ENCODE measurements at regions not wholly inside any gene's neighbourhood (a gene's known extent, or its start where the extent isn't known, plus 50 kb on each side); places are given as distances from the start of the nearest gene placed in this dataset.

GRCh38 chr3:128561504-128561903, 68.5 kb upstream of the GATA2 start:
- no peak for DNase-seq (ENCODE audit: low spot score)
- no peak overlapping the region for H3K27ac Mint-ChIP-seq
- H3K4me1 ChIP-seq (ENCODE audit: insufficient read depth), result peaks cover 15% of the 10 kb centered on the region
- no peak overlapping the region for H3K4me2 ChIP-seq
- peaks cover 5% of the 10 kb centered on the region; the same call in 1 of the 2 replicates for H3F3A ChIP-seq (replicated peaks; ENCODE audit: low read depth)
- ATAC-seq, result no peak
- peaks cover 11% of the 10 kb centered on the region for H3K27me3 Mint-ChIP-seq (ENCODE audit: insufficient read depth, low read depth, poor library complexity)
- H3K9me2 ChIP-seq (ENCODE audit: insufficient read depth), result no peaks in the 10 kb centered on the region
- TF ChIP-seq ZNF331 (CRISPR knock-in tag; IDR thresholded peaks at IDR 0.05; ENCODE audit: low read depth), result no peak
- TF ChIP-seq EZH2phosphoT487 (IDR thresholded peaks at IDR 0.05; ENCODE audit: unreplicated experiment), result no peak
- no peak for TF ChIP-seq STAT1 (IDR thresholded peaks at IDR 0.05; ENCODE audit: unreplicated experiment)
- TF ChIP-seq EZH2 (IDR thresholded peaks at IDR 0.05; ENCODE audit: low read depth, unreplicated experiment), result no peak
- TF ChIP-seq ETS1 (IDR thresholded peaks at IDR 0.05), result no peak
- TF ChIP-seq ZNF114 (CRISPR knock-in tag; IDR thresholded peaks at IDR 0.05), result no peak
- no peak for TF ChIP-seq CREB1 (CRISPR knock-in tag; IDR thresholded peaks at IDR 0.05; ENCODE audit: low read depth)
- TF ChIP-seq JUNB (IDR thresholded peaks at IDR 0.05; ENCODE audit: unreplicated experiment), result no peak
- TF ChIP-seq CTCF (conservative IDR thresholded peaks at IDR 0.05; ENCODE audit: low read depth in 2 of 2), result no peak
- no peaks in the 10 kb centered on the region; the same call in 2 of the 3 replicates for H3K9me3 Mint-ChIP-seq
- 0 out of 2 replicates have a peak, but pooled peaks cover under 1% of the 10 kb centered on the region for H3K27me3 ChIP-seq (ENCODE audit: insufficient read depth)
- no peak overlapping the region for H3K4me3 Mint-ChIP-seq
- H3K27ac ChIP-seq (ENCODE audit: low read depth), result no peak overlapping the region
- H3K36me3 Mint-ChIP-seq (ENCODE audit: low read depth), result no peaks in the 10 kb centered on the region
- no peaks in the 10 kb centered on the region for H3K79me2 ChIP-seq (replicated peaks; ENCODE audit: insufficient read depth)
- H2AFZ ChIP-seq, result no peak overlapping the region
- H3K4me3 ChIP-seq, result no peak overlapping the region
- H3K36me3 ChIP-seq (ENCODE audit: insufficient read depth), result no peaks in the 10 kb centered on the region
- peaks cover 12% of the 10 kb centered on the region for H3K4me1 Mint-ChIP-seq
- H4K20me1 ChIP-seq (replicated peaks; ENCODE audit: insufficient read depth), result no peaks in the 10 kb centered on the region

- Histone ChIP-seq H2AFZ (no peak overlapping the region), H4K20me1 (replicated peaks; ENCODE audit: insufficient read depth) (no peaks in the 10 kb centered on the region), H3K27me3 (ENCODE audit: insufficient read depth) (peaks cover 7% of the 10 kb centered on the region; the same call in 1 of the 2 replicates), H3K36me3 (ENCODE audit: insufficient read depth) (no peaks in the 10 kb centered on the region), H3K79me2 (replicated peaks; ENCODE audit: insufficient read depth) (no peaks in the 10 kb centered on the region), H3K4me3 (no peak overlapping the region), H3F3A (replicated peaks; ENCODE audit: low read depth) (peaks cover 5% of the 10 kb centered on the region; the same call in 1 of the 2 replicates), H3K27ac (ENCODE audit: low read depth) (no peak overlapping the region), H3K4me2 (no peak overlapping the region), H3K4me1 (ENCODE audit: insufficient read depth) (peaks cover 20% of the 10 kb centered on the region), H3K9me2 (ENCODE audit: insufficient read depth) (no peaks in the 10 kb centered on the region)
- no peak for ATAC-seq
- Mint-ChIP-seq H3K4me3 (no peak overlapping the region), H3K9me3 (no peaks in the 10 kb centered on the region; the same call in 2 of the 3 replicates), H3K27me3 (ENCODE audit: insufficient read depth, low read depth, poor library complexity) (peaks cover 13% of the 10 kb centered on the region), H3K36me3 (ENCODE audit: low read depth) (no peaks in the 10 kb centered on the region), H3K4me1 (peaks cover 13% of the 10 kb centered on the region), H3K27ac (no peak overlapping the region)
- DNase-seq (ENCODE audit: low spot score), result no peak
- TF ChIP-seq CTCF (conservative IDR thresholded peaks at IDR 0.05; ENCODE audit: low read depth in 2 of 2) (no peak), ZNF114 (CRISPR knock-in tag; IDR thresholded peaks at IDR 0.05) (no peak), NANOG (IDR thresholded peaks at IDR 0.05; ENCODE audit: borderline replicate concordance) (no peak), EZH2phosphoT487 (IDR thresholded peaks at IDR 0.05; ENCODE audit: unreplicated experiment) (no peak), REST (IDR thresholded peaks at IDR 0.05; ENCODE audit: unreplicated experiment) (no peak), POLR2AphosphoS5 (IDR thresholded peaks at IDR 0.05; ENCODE audit: low read depth) (no peak), EZH2 (IDR thresholded peaks at IDR 0.05; ENCODE audit: low read depth, unreplicated experiment) (no peak), STAT1 (IDR thresholded peaks at IDR 0.05; ENCODE audit: unreplicated experiment) (no peak), JUNB (IDR thresholded peaks at IDR 0.05; ENCODE audit: unreplicated experiment) (no peak), ZNF331 (CRISPR knock-in tag; IDR thresholded peaks at IDR 0.05; ENCODE audit: low read depth) (no peak), CREB1 (CRISPR knock-in tag; IDR thresholded peaks at IDR 0.05; ENCODE audit: low read depth) (no peak)
Observed at GRCh38 chr3:128560768-128561167, 67.8 kb upstream of the GATA2 start.

Data from GM23338 (cell line).